COLO668 (cell line): ENCODE measurements at regions not wholly inside any gene's neighbourhood (a gene's known extent, or its start where the extent isn't known, plus 50 kb on each side); places are given as distances from the start of the nearest gene placed in this dataset.
A peak's percentile ranks its signal among the peaks of the same experiment; 100 is the strongest.
"Not testable (repeated sequence)": the region's sequence is repeated elsewhere in the genome, so short reads cannot be mapped to it uniquely, and the experiment has no call there.

Experiments used
- DNase-seq: peaks from one replicate; lab custom pipeline; 2025; ENCODE audit not compliant: unreplicated experiment; lab: John Stamatoyannopoulos, UW

DNA sequence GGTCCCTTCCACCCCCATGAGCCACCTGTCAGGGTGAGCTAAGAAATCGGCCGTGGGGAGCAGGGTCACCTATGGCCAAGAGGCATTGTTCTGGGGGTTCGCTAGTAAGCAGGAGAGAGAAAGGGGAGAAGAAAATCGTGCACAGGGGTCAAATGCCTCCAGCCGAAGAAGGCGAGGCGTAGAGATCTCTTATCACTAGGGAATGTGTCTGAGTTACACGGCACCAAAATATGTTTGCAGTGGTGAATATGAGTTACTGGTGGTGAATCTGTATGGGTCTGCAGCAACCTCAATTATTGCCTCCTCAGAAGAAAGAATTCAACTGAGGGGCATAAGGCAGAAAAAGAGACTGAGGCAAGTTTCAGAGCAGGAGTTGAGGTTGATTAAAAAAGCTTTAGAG is 54.2 kb upstream of the RABGAP1L start:
- no peak for DNase-seq

DNA sequence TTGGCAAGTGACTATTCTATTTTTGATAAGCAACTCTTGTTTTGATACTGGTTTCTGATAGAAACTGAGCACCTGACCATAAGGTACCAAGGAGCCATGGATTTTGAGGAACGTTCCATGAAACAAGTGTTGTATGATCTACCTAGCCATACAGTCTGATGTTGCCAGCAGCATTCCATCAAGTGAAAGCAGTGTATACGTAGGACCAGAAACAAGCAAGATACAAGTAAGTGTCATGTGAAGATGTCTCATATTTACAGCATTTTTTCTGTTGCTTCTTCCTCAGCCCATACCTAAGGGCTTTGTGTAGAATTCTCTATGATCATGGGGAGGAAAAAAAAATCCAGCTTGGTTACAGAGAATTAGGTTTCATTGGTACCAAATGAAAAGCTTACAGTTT is 55.6 kb upstream of the RABGAP1L start:
- DNase-seq = no peak

- DNase-seq = not testable (repeated sequence)
Measured at GRCh38 chr1:174101976-174102375, 57.3 kb upstream of the RABGAP1L start.

- no peak for DNase-seq
Measured at GRCh38 chr1:174097426-174097825, 61.9 kb upstream of the RABGAP1L start.

DNA sequence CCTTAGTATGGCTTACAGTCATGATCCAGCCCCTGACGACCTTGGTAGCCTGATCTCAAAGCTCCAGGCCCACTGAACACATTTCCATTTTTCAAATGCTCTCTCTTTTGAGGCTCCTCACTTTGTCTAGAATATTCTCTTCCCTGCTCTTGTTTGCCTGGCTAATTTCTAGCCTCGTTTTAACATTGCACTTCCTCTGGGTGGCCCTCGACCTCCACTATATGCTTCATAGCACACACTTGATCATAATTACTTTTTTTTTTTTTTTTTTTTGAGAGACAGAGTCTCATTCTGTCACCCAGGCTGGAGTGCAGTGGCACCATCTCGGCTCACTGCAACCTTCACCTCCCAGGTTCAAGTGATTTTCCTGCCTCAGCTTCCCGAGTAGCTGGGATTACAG is 65.5 kb upstream of the RABGAP1L start:
- DNase-seq = not testable (repeated sequence)

DNA sequence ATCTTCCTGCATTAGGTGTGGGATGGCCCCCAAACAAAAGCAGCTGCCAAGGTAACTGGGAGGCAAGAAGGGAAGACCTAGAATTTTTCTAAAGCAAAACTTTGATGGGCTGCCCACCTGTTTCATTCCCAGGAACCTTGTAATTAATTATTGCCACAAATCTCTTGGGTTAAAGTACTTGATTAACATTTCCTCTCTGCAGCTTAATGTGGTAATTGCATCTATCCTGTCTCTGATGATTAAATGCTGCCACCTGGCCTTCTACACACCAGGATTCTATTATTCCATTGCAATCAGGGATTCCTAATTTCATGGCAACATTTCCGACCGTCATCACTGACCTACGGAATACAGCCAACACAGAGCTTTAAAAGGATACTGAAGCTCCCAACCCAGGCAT is 68.3 kb upstream of the RC3H1 start:
- DNase-seq = no peak

DNA sequence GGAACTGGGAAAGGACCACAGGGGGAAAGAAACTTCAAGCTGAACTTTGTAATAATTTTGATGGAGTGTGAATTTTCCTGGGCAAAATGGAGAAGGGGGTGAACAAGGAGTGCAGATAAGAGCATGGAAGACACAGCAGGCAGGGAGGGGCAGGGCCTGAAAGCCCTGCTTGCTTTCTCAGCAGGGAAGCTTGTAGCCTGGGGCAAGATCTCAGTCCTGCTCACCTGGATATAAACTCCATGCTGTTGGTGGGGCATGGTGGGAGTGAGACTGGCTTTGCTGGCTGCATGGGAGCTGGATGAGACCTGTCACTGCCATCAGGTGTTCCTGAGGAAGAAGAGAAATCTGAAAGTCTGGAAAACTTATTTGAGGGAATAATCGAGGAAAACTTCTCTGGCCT is 58.7 kb upstream of the RC3H1 start:
- DNase-seq = peak; percentile 10

- DNase-seq = no peak
Measured at GRCh38 chr1:174079796-174080195, 57.6 kb upstream of the RC3H1 start.

- not testable (repeated sequence) for DNase-seq
Measured at GRCh38 chr1:174078916-174079315, 56.8 kb upstream of the RC3H1 start.

- no peak for DNase-seq
Measured at GRCh38 chr1:174077749-174078490, 55.8 kb upstream of the RC3H1 start.

DNA sequence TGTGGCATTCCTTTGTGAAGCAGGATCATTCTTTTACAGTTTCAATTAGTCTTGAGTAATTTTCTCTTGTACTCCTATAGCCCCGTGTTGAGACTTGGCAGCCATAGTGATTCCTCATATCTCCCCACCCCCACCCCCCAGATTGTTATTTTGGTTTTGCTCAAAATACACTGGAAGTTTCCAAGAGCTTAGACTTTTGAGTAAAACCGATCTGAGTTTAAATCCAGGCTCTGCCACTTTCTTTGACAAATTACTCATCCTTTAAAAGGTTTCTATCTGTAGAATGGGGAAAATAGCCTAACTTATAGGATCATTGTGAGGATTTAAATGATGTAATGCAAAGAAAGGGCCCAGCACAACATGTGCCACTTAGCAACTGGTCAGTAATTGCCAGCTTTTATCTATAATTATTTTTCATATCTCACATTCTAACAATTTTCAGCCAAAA is 53.1 kb upstream of the RC3H1 start:
- no peak for DNase-seq

DNA sequence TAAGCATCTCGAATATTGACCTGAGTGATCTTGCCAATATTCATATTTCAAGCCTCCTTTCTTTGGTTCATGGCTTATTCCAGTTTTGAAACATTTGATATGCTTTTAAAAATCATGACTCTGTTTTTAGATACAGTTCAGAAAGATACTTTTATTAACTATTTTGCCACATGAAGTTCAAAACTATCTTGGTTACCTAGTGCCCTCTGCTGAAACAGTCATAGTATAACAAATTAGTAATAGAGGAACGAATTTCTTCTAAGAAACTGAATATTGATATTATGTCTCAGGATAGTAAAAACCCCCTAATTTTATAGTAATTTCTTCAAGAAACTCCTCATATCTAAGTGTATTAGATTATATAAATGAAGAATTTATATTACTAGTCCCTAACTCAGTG is 52.6 kb upstream of the RC3H1 start:
- DNase-seq = no peak

GRCh38 chr1:174072581-174072980 is 50.4 kb upstream of the RC3H1 start:
- no peak for DNase-seq
